Thoracic aorta (tissue), 2 donors: ENCODE measurements at regions not wholly inside any gene's neighbourhood (a gene's known extent, or its start where the extent isn't known, plus 50 kb on each side); places are given as distances from the start of the nearest gene placed in this dataset.
"Not testable (repeated sequence)": the region's sequence is repeated elsewhere in the genome, so short reads cannot be mapped to it uniquely, and the experiment has no call there.

Source experiments
- ATAC-seq: fragments of 150-250 bp; one replicate; pipeline ENCODE4 v1.8.0; 2017; ENCODE audit warnings: low read depth; ENCODE audit not compliant: insufficient number of reproducible peaks, low FRiP score
- DNase-seq: peaks from one replicate; pipeline ENCODE4 v3.0.0-alpha.2; 2020; ENCODE audit warnings: low spot score
- H3K27ac ChIP-seq, 2 donors: fragments of 200-600 bp; sonication (generic); 1 replicate in 1 of 2; 2 replicates in 1 of 2; pipeline ENCODE4 v1.5.1; 2016; ENCODE audit warnings: mild to moderate bottlenecking in 2 of 2, moderate library complexity in 2 of 2
- H3K27me3 ChIP-seq: fragments of 200-600 bp; sonication (generic); replicated peaks from 2 replicates; pipeline ENCODE4 v1.6.0; 2016; ENCODE audit warnings: mild to moderate bottlenecking; ENCODE audit not compliant: insufficient read depth
- H3K36me3 ChIP-seq: fragments of 200-600 bp; sonication (generic); one replicate; pipeline ENCODE4 v1.5.1; 2016
- H3K4me1 ChIP-seq, 2 donors: fragments of 200-600 bp; sonication (generic); 1 replicate in 1 of 2; 2 replicates in 1 of 2; pipeline versions ENCODE4 v1.5.1 to v1.6.0; 2016; ENCODE audit warnings: low read depth in 2 of 2, mild to moderate bottlenecking in 1 of 2; ENCODE audit not compliant: control insufficient read depth in 1 of 2
- H3K4me3 ChIP-seq: fragments of 200-600 bp; sonication (generic); 2 replicates; pipeline ENCODE4 v1.5.1; 2016; ENCODE audit warnings: mild to moderate bottlenecking
- H3K9me3 ChIP-seq: fragments of 200-600 bp; sonication (generic); 2 replicates; pipeline ENCODE4 v1.5.1; 2016
- TF ChIP-seq, protein P1 (sequence below): fragments of 200-600 bp; sonication (generic); IDR thresholded peaks from one replicate; pipeline ENCODE4 v1.5.1; 2019; ENCODE audit warnings: antibody characterized with exemption

DNA sequence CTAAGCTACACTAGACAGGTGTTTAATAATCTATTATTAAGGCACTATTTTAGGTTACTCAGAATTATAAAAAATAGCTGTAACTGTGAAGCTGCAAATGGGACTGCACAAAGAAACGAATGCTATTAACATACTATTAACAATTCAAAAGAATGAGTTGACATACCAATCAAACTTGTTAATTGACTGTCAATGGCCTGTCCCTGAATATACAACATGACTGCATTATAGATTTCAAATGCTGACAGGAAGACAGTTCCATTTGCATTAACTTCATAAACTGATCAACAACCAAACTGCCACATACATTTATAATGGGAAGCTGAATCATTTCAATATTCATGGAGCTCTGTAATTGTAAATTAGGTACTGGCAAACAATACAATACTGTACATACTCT lies 169.0 kb upstream of the NANOGP8 start:
- DNase-seq (no peak), ATAC-seq (no peak)
- Histone ChIP-seq H3K27ac (no peak overlapping the region), H3K4me1 (no peaks in the 10 kb centered on the region), H3K27me3 (no peaks in the 10 kb centered on the region), H3K36me3 (no peaks in the 10 kb centered on the region), H3K9me3 (no peaks in the 10 kb centered on the region), H3K4me3 (no peak overlapping the region)
- TF ChIP-seq, protein P1, sequence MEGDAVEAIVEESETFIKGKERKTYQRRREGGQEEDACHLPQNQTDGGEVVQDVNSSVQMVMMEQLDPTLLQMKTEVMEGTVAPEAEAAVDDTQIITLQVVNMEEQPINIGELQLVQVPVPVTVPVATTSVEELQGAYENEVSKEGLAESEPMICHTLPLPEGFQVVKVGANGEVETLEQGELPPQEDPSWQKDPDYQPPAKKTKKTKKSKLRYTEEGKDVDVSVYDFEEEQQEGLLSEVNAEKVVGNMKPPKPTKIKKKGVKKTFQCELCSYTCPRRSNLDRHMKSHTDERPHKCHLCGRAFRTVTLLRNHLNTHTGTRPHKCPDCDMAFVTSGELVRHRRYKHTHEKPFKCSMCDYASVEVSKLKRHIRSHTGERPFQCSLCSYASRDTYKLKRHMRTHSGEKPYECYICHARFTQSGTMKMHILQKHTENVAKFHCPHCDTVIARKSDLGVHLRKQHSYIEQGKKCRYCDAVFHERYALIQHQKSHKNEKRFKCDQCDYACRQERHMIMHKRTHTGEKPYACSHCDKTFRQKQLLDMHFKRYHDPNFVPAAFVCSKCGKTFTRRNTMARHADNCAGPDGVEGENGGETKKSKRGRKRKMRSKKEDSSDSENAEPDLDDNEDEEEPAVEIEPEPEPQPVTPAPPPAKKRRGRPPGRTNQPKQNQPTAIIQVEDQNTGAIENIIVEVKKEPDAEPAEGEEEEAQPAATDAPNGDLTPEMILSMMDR = no peak

DNA sequence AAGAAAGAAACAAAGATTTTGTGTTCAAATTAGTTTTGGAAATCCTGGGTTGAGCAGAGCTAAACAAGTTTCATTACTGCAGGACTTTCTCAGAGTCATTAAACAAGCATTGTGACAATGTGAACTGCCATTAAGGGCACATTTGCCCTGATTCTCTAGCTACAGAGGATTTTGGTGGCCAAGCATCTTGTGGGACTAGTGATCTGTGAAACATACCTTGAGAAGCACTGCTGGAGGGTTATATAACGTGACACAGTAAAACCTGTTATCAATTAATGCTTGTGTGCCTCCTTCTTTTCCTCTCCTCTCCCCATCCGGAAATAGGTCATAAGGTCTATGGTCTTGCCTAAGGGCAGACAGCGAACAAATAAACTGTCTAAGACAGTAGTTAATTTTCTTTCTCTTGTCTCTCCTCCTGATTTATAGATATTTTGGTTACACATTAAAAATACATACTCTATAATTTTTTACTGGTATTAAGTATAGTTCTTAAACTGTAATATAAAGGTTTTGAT lies 167.3 kb upstream of the NANOGP8 start:
- H3K27ac ChIP-seq = no peak overlapping the region
- TF ChIP-seq, protein P1 = no peak
- H3K4me1 ChIP-seq = no peaks in the 10 kb centered on the region
- no peaks in the 10 kb centered on the region for H3K9me3 ChIP-seq
- DNase-seq = no peak
- no peaks in the 10 kb centered on the region for H3K36me3 ChIP-seq
- no peaks in the 10 kb centered on the region for H3K27me3 ChIP-seq
- ATAC-seq = no peak
- H3K4me3 ChIP-seq = no peak overlapping the region

DNA sequence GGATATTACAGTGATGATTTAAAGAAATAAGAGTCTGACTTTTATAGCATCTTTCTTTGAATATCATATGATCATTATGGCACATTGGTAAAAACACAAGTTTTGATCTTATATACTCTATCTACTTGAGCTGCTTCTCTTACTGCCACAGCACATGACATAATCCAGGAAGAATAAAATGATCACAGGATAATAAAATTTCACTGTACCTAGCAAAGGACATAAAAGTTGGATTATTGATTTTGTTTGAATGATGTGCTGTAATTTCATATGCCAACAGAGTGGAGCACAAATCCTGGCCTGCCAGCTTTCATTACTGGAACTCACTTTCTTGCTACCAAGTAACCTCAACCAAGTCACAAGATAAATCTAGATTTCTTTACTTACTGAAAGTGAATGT lies 162.1 kb upstream of the NANOGP8 start:
- Histone ChIP-seq H3K27me3 (no peaks in the 10 kb centered on the region), H3K4me1 (no peaks in the 10 kb centered on the region), H3K9me3 (no peaks in the 10 kb centered on the region), H3K36me3 (no peaks in the 10 kb centered on the region), H3K27ac (no peak overlapping the region), H3K4me3 (no peak overlapping the region)
- DNase-seq (no peak), ATAC-seq (no peak)
- TF ChIP-seq, protein P1 = no peak

DNA sequence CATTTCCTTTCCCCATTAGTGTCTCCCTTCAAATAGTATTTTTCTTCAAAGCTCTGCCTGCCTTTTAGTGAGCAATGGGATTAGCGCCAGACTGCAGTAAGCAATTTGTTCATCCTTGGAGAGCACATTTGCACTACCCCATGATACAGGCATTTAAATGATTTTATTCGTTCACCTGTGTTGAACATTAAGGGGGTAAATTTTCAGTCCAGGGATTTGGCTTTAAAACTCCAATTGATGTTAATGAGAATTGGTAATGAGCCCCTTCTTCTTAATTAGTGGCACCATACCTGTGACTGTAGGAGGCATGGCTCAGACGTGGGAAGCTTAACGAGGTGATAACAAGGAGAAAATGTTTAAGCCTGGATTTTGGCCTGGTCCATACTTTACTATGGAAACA lies 161.4 kb upstream of the NANOGP8 start:
- H3K4me3 ChIP-seq = no peak overlapping the region
- no peaks in the 10 kb centered on the region for H3K36me3 ChIP-seq
- DNase-seq = no peak
- H3K27ac ChIP-seq = no peak overlapping the region
- TF ChIP-seq, protein P1 = no peak
- no peaks in the 10 kb centered on the region for H3K4me1 ChIP-seq
- no peak for ATAC-seq
- no peaks in the 10 kb centered on the region for H3K9me3 ChIP-seq
- no peaks in the 10 kb centered on the region for H3K27me3 ChIP-seq

DNA sequence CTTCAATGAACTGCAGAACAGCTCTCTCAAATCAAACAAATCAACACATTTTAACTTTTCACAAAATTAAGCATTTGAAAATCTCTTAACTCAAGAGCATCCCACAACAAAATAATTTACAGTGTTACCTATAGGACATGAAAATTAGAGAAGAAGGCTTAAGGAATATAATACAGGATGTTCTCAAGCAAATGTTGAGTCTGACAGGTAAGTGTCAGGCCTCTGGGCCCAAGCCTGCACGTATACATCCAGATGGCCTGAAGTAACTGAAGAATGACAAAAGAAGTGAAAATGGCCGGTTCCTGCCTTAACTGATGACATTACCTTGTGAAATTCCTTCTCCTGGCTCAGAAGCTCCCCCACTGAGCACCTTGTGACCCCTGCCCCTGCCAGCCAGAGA lies 160.6 kb upstream of the NANOGP8 start:
- H3K9me3 ChIP-seq, H3K4me3 ChIP-seq, DNase-seq, ATAC-seq, H3K36me3 ChIP-seq, H3K27ac ChIP-seq, H3K4me1 ChIP-seq, H3K27me3 ChIP-seq: not testable (repeated sequence)

DNA sequence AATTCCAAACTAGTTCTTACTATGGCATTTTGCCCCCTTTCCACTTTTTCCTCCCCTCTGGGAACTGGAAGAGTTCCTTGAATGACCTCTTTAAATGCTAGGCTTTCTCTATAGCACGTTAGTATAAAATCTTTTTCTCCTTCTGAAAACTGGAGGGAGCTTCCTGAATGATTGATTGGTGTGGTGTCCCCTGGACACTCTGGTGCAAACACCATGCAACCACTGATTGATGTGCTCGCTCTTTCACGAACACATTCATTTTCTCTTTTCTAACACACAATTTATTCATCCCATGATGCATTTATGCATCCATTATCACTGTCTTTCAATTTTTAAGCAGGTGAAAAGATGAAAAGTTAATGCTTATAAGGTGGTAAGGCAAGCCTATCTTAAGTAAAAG lies 159.1 kb upstream of the NANOGP8 start:
- TF ChIP-seq, protein P1 = no peak
- Histone ChIP-seq H3K4me1 (no peaks in the 10 kb centered on the region), H3K27me3 (no peaks in the 10 kb centered on the region)

More for the DNA sequence above, 159.1 kb upstream of the NANOGP8 start:
- DNase-seq (no peak), ATAC-seq (no peak)
- Histone ChIP-seq H3K27ac (no peak overlapping the region), H3K4me3 (no peak overlapping the region), H3K36me3 (no peaks in the 10 kb centered on the region), H3K9me3 (no peaks in the 10 kb centered on the region)
